RWPE1 (cell line): ENCODE measurements at regions not wholly inside any gene's neighbourhood (a gene's known extent, or its start where the extent isn't known, plus 50 kb on each side); places are given as distances from the start of the nearest gene placed in this dataset.

Experiments used
- CTCF ChIA-PET: fragments of 350-600 bp; sonication (Branson Sonifier 250); formaldehyde crosslinking; extraction: SDS; loops from one replicate; lab custom pipeline; 2021; lab: Yijun Ruan, JAX
- POLR2A ChIA-PET: fragments of 400-600 bp; formaldehyde crosslinking; extraction: SDS; loops from one replicate; lab custom pipeline; 2020; ENCODE audit warnings: antibody characterized with exemption; ENCODE audit not compliant: low non-redundant PET; lab: Yijun Ruan, JAX
- DNase-seq: peaks from one replicate; pipeline ENCODE4 v3.0.0; 2012; ENCODE audit warnings: low spot score
- H3K27ac ChIP-seq: fragments of 450-650 bp; 2 replicates; pipeline ENCODE4 v1.5.1; 2017
- CTCF ChIP-seq: fragments of 450-650 bp; conservative IDR thresholded peaks from 2 replicates; pipeline ENCODE4 v1.5.1; 2017; ENCODE audit warnings: low read depth, mild to moderate bottlenecking

- ChIA-PET CTCF (no interaction called here), POLR2A (no interaction called here)
- DNase-seq = no peak
- no peak overlapping the region for H3K27ac ChIP-seq
- TF ChIP-seq CTCF = no peak
These were observed 647.6 kb upstream of the PKN2 start for GRCh38 chr1:88036345-88037014.

- DNase-seq = no peak
- ChIA-PET CTCF (no interaction called here), POLR2A (no interaction called here)
- no peak overlapping the region for H3K27ac ChIP-seq
- TF ChIP-seq CTCF = no peak
These were observed 644.8 kb upstream of the PKN2 start for GRCh38 chr1:88039240-88039639.

GRCh38 chr1:88043834-88044233, 640.2 kb upstream of the PKN2 start:
- no peak for TF ChIP-seq CTCF
- POLR2A ChIA-PET = no interaction called here
- DNase-seq = no peak
- H3K27ac ChIP-seq = no peak overlapping the region
- CTCF ChIA-PET = interaction anchor here (0.5 kb wide), 1 partner anchor 44 kb away, joined by 3 read pairs; no protein-coding TSS in a partner anchor

GRCh38 chr1:88052167-88052566, 631.9 kb upstream of the PKN2 start:
- CTCF ChIA-PET = no interaction called here
- TF ChIP-seq CTCF = no peak
- POLR2A ChIA-PET = no interaction called here
- H3K27ac ChIP-seq = no peak overlapping the region
- DNase-seq = no peak

GRCh38 chr1:88053065-88053464, 631.0 kb upstream of the PKN2 start:
- ChIA-PET CTCF (no interaction called here), POLR2A (no interaction called here)
- no peak for DNase-seq
- no peak overlapping the region for H3K27ac ChIP-seq
- TF ChIP-seq CTCF = no peak

- no peak for DNase-seq
- POLR2A ChIA-PET = no interaction called here
- no peak for TF ChIP-seq CTCF
- CTCF ChIA-PET = interaction anchor here (0.7 kb wide), 1 partner anchor 726 kb away, joined by 3 read pairs; no protein-coding TSS in a partner anchor
- H3K27ac ChIP-seq = no peak overlapping the region
These were observed 627.2 kb upstream of the PKN2 start for GRCh38 chr1:88056881-88057280.
